GM21619 (cell line): ENCODE measurements at regions not wholly inside any gene's neighbourhood (a gene's known extent, or its start where the extent isn't known, plus 50 kb on each side); places are given as distances from the start of the nearest gene placed in this dataset.

Source experiments
- ATAC-seq: cut with Tn5 transposase; IDR thresholded peaks from one replicate; pipeline ENCODE4 v1.9.1; 2021; ENCODE audit not compliant: unreplicated experiment

GRCh38 chr2:195413422-195413821 is 243.6 kb upstream of the SLC39A10 start:
- ATAC-seq: no peak

- no peak for ATAC-seq
Observed at GRCh38 chr2:195411219-195411687, 245.8 kb upstream of the SLC39A10 start.

- ATAC-seq: peak; percentile 59
Observed at GRCh38 chr2:195410074-195410671, 246.9 kb upstream of the SLC39A10 start.

GRCh38 chr2:195408811-195409210 is 248.2 kb upstream of the SLC39A10 start:
- no peak for ATAC-seq

- ATAC-seq: no peak
Observed at GRCh38 chr2:195408196-195408595, 248.8 kb upstream of the SLC39A10 start.

- ATAC-seq: no peak
Observed at GRCh38 chr2:195407783-195408182, 249.2 kb upstream of the SLC39A10 start.

- no peak for ATAC-seq
Observed at GRCh38 chr2:195406886-195407603, 250.0 kb upstream of the SLC39A10 start.

- ATAC-seq: no peak
Observed at GRCh38 chr2:195404651-195405050, 252.4 kb upstream of the SLC39A10 start.

GRCh38 chr2:195396479-195396878 is 260.5 kb upstream of the SLC39A10 start:
- no peak for ATAC-seq

- no peak for ATAC-seq
Observed at GRCh38 chr2:195395362-195395761, 261.7 kb upstream of the SLC39A10 start.

- peak; percentile 56 for ATAC-seq
Observed at GRCh38 chr2:195392446-195393336, 264.3 kb upstream of the SLC39A10 start.

GRCh38 chr2:195390686-195391321 is 266.2 kb upstream of the SLC39A10 start:
- ATAC-seq: no peak

- no peak for ATAC-seq
Observed at GRCh38 chr2:195388028-195388427, 269.0 kb upstream of the SLC39A10 start.

GRCh38 chr2:195382186-195382585 is 274.8 kb upstream of the SLC39A10 start:
- peak; percentile 60 for ATAC-seq

- no peak for ATAC-seq
Observed at GRCh38 chr2:195370167-195370943, 286.7 kb upstream of the SLC39A10 start.

GRCh38 chr2:195369218-195369587 is 287.8 kb upstream of the SLC39A10 start:
- ATAC-seq: no peak

- no peak for ATAC-seq
Observed at GRCh38 chr2:195368249-195369217, 288.5 kb upstream of the SLC39A10 start.

GRCh38 chr2:195367809-195368208 is 289.2 kb upstream of the SLC39A10 start:
- ATAC-seq: no peak
